ENCODE measurements at regions not wholly inside any gene's neighbourhood (a gene's known extent, or its start where the extent isn't known, plus 50 kb on each side); places are given as distances from the start of the nearest gene placed in this dataset.

GRCh38 chrX:69093960-69094871, 71.0 kb downstream of the PJA1 start:
- no peaks in the 10 kb centered on the region for H3K36me3 Mint-ChIP-seq (ENCODE audit: low read depth)
- no peaks in the 10 kb centered on the region for H3K27me3 Mint-ChIP-seq
- no peaks in the 10 kb centered on the region for H3K9me3 Mint-ChIP-seq
- H3K4me1 Mint-ChIP-seq (ENCODE audit: low read depth), result no peaks in the 10 kb centered on the region
- intact Hi-C loops (cut with micrococcal nuclease), result loop anchor here (2.0 kb wide), 1 partner anchor 129 kb away; no protein-coding TSS in a partner anchor
- no peak overlapping the region for H3K27ac Mint-ChIP-seq
- no peak overlapping the region for H3K4me3 Mint-ChIP-seq

GRCh38 chrX:69090022-69090421, 75.2 kb downstream of the PJA1 start:
- intact Hi-C loops (cut with micrococcal nuclease), result no loop called here
- Mint-ChIP-seq H3K9me3 (no peaks in the 10 kb centered on the region), H3K36me3 (ENCODE audit: low read depth) (no peaks in the 10 kb centered on the region), H3K4me1 (ENCODE audit: low read depth) (no peaks in the 10 kb centered on the region), H3K27ac (no peak overlapping the region), H3K4me3 (no peak overlapping the region), H3K27me3 (no peaks in the 10 kb centered on the region)

GRCh38 chrX:69089203-69089602, 76.0 kb downstream of the PJA1 start:
- Mint-ChIP-seq H3K9me3 (no peaks in the 10 kb centered on the region), H3K4me1 (ENCODE audit: low read depth) (no peaks in the 10 kb centered on the region)
- intact Hi-C loops (cut with micrococcal nuclease), result no loop called here

GRCh38 chrX:69088171-69088938, 76.9 kb downstream of the PJA1 start:
- intact Hi-C loops (cut with micrococcal nuclease), result no loop called here
- H3K9me3 Mint-ChIP-seq, result no peaks in the 10 kb centered on the region
- no peaks in the 10 kb centered on the region for H3K27me3 Mint-ChIP-seq
- peaks cover 5% of the 10 kb centered on the region for H3K4me1 Mint-ChIP-seq (ENCODE audit: low read depth)
- no peak overlapping the region for H3K4me3 Mint-ChIP-seq
- no peaks in the 10 kb centered on the region for H3K36me3 Mint-ChIP-seq (ENCODE audit: low read depth)
- H3K27ac Mint-ChIP-seq, result no peak overlapping the region

More at GRCh38 chrX:69089203-69089602, 76.0 kb downstream of the PJA1 start:
- Mint-ChIP-seq H3K4me3 (no peak overlapping the region), H3K27ac (no peak overlapping the region), H3K36me3 (ENCODE audit: low read depth) (no peaks in the 10 kb centered on the region), H3K27me3 (no peaks in the 10 kb centered on the region)

- Mint-ChIP-seq H3K4me3 (no peak overlapping the region), H3K4me1 (ENCODE audit: low read depth) (peaks cover 5% of the 10 kb centered on the region), H3K36me3 (ENCODE audit: low read depth) (no peaks in the 10 kb centered on the region), H3K27ac (no peak overlapping the region), H3K27me3 (peaks cover 1% of the 10 kb centered on the region), H3K9me3 (no peaks in the 10 kb centered on the region)
- intact Hi-C loops (cut with micrococcal nuclease), result no loop called here
Measured at GRCh38 chrX:69085826-69086225, 79.4 kb downstream of the PJA1 start.

- no peaks in the 10 kb centered on the region for H3K9me3 Mint-ChIP-seq
- no peak overlapping the region for H3K4me3 Mint-ChIP-seq
- peaks cover 5% of the 10 kb centered on the region for H3K4me1 Mint-ChIP-seq (ENCODE audit: low read depth)
- intact Hi-C loops (cut with micrococcal nuclease), result no loop called here
- H3K36me3 Mint-ChIP-seq (ENCODE audit: low read depth), result no peaks in the 10 kb centered on the region
- peaks cover 1% of the 10 kb centered on the region for H3K27me3 Mint-ChIP-seq
- H3K27ac Mint-ChIP-seq, result no peak overlapping the region
Measured at GRCh38 chrX:69085151-69085550, 80.1 kb downstream of the PJA1 start.

GRCh38 chrX:69083801-69084200, 81.5 kb downstream of the PJA1 start:
- no peak overlapping the region for H3K4me3 Mint-ChIP-seq
- peaks cover 5% of the 10 kb centered on the region for H3K4me1 Mint-ChIP-seq (ENCODE audit: low read depth)
- peaks cover 1% of the 10 kb centered on the region for H3K27me3 Mint-ChIP-seq
- H3K36me3 Mint-ChIP-seq (ENCODE audit: low read depth), result no peaks in the 10 kb centered on the region
- H3K27ac Mint-ChIP-seq, result no peak overlapping the region
- no peaks in the 10 kb centered on the region for H3K9me3 Mint-ChIP-seq
- intact Hi-C loops (cut with micrococcal nuclease), result no loop called here

- intact Hi-C loops (cut with micrococcal nuclease), result no loop called here
- Mint-ChIP-seq H3K36me3 (ENCODE audit: low read depth) (no peaks in the 10 kb centered on the region), H3K27ac (no peak overlapping the region), H3K27me3 (peaks cover 1% of the 10 kb centered on the region), H3K9me3 (no peaks in the 10 kb centered on the region), H3K4me1 (ENCODE audit: low read depth) (peaks cover 5% of the 10 kb centered on the region), H3K4me3 (no peak overlapping the region)
Measured at GRCh38 chrX:69083361-69083760, 81.9 kb downstream of the PJA1 start.

GRCh38 chrX:69082753-69083150, 82.5 kb downstream of the PJA1 start:
- Mint-ChIP-seq H3K4me1 (ENCODE audit: low read depth) (peaks cover 5% of the 10 kb centered on the region), H3K36me3 (ENCODE audit: low read depth) (no peaks in the 10 kb centered on the region), H3K4me3 (no peak overlapping the region), H3K9me3 (no peaks in the 10 kb centered on the region), H3K27me3 (peaks cover 1% of the 10 kb centered on the region), H3K27ac (no peak overlapping the region)
- intact Hi-C loops (cut with micrococcal nuclease), result no loop called here

GRCh38 chrX:69082055-69082752, 83.0 kb downstream of the PJA1 start:
- Mint-ChIP-seq H3K27ac (no peak overlapping the region), H3K36me3 (ENCODE audit: low read depth) (no peaks in the 10 kb centered on the region), H3K4me1 (ENCODE audit: low read depth) (peaks cover 5% of the 10 kb centered on the region), H3K9me3 (no peaks in the 10 kb centered on the region), H3K4me3 (no peak overlapping the region), H3K27me3 (peaks cover 1% of the 10 kb centered on the region)
- intact Hi-C loops (cut with micrococcal nuclease), result no loop called here

- peaks cover 1% of the 10 kb centered on the region for H3K27me3 Mint-ChIP-seq
- no peak overlapping the region for H3K27ac Mint-ChIP-seq
- intact Hi-C loops (cut with micrococcal nuclease), result no loop called here
- H3K9me3 Mint-ChIP-seq, result no peaks in the 10 kb centered on the region
- no peaks in the 10 kb centered on the region for H3K36me3 Mint-ChIP-seq (ENCODE audit: low read depth)
- peaks cover 7% of the 10 kb centered on the region for H3K4me1 Mint-ChIP-seq (ENCODE audit: low read depth)
- no peak overlapping the region for H3K4me3 Mint-ChIP-seq
Measured at GRCh38 chrX:69080855-69081465, 84.3 kb downstream of the PJA1 start.

- Mint-ChIP-seq H3K36me3 (ENCODE audit: low read depth) (no peaks in the 10 kb centered on the region), H3K27me3 (peaks cover 1% of the 10 kb centered on the region), H3K9me3 (no peaks in the 10 kb centered on the region), H3K27ac (no peak overlapping the region), H3K4me1 (ENCODE audit: low read depth) (peaks cover 10% of the 10 kb centered on the region), H3K4me3 (no peak overlapping the region)
- intact Hi-C loops (cut with micrococcal nuclease), result no loop called here
Measured at GRCh38 chrX:69079268-69079667, 86.0 kb downstream of the PJA1 start.

- H3K4me1 Mint-ChIP-seq (ENCODE audit: low read depth), result peaks cover 5% of the 10 kb centered on the region
- no peak overlapping the region for H3K27ac Mint-ChIP-seq
- no peaks in the 10 kb centered on the region for H3K36me3 Mint-ChIP-seq (ENCODE audit: low read depth)
- no peaks in the 10 kb centered on the region for H3K9me3 Mint-ChIP-seq
- H3K27me3 Mint-ChIP-seq, result peaks cover 1% of the 10 kb centered on the region
- intact Hi-C loops (cut with micrococcal nuclease), result no loop called here
- H3K4me3 Mint-ChIP-seq, result no peak overlapping the region
Measured at GRCh38 chrX:69077895-69078455, 87.3 kb downstream of the PJA1 start.
